AG09309 (cell line): ENCODE measurements at regions not wholly inside any gene's neighbourhood (a gene's known extent, or its start where the extent isn't known, plus 50 kb on each side); places are given as distances from the start of the nearest gene placed in this dataset.

Experiments used
- DNase-seq: peaks from one replicate; pipeline ENCODE4 v3.0.0-alpha.2; 2010; ENCODE audit warnings: low read depth
- H3K4me3 ChIP-seq: 2 replicates; pipeline ENCODE4 v1.5.1; 2011; ENCODE audit warnings: mild to moderate bottlenecking, low read depth, low read length, moderate library complexity; ENCODE audit not compliant: control insufficient read depth
- TF ChIP-seq, protein P1 (sequence below): IDR thresholded peaks from 2 replicates; pipeline ENCODE4 v1.5.1; 2011; ENCODE audit warnings: mild to moderate bottlenecking, low read depth, low read length, inconsistent platforms; ENCODE audit not compliant: insufficient read depth, control insufficient read depth; ENCODE audit errors: missing control alignments

GRCh38 chr10:71079761-71080380 lies 132.5 kb upstream of the UNC5B start:
- H3K4me3 ChIP-seq = no peak overlapping the region
- TF ChIP-seq, protein P1, sequence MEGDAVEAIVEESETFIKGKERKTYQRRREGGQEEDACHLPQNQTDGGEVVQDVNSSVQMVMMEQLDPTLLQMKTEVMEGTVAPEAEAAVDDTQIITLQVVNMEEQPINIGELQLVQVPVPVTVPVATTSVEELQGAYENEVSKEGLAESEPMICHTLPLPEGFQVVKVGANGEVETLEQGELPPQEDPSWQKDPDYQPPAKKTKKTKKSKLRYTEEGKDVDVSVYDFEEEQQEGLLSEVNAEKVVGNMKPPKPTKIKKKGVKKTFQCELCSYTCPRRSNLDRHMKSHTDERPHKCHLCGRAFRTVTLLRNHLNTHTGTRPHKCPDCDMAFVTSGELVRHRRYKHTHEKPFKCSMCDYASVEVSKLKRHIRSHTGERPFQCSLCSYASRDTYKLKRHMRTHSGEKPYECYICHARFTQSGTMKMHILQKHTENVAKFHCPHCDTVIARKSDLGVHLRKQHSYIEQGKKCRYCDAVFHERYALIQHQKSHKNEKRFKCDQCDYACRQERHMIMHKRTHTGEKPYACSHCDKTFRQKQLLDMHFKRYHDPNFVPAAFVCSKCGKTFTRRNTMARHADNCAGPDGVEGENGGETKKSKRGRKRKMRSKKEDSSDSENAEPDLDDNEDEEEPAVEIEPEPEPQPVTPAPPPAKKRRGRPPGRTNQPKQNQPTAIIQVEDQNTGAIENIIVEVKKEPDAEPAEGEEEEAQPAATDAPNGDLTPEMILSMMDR = no peak
- no peak for DNase-seq

GRCh38 chr10:71080381-71081228 lies 131.8 kb upstream of the UNC5B start:
- H3K4me3 ChIP-seq = no peak overlapping the region
- TF ChIP-seq, protein P1 = no peak
- no peak for DNase-seq

DNA sequence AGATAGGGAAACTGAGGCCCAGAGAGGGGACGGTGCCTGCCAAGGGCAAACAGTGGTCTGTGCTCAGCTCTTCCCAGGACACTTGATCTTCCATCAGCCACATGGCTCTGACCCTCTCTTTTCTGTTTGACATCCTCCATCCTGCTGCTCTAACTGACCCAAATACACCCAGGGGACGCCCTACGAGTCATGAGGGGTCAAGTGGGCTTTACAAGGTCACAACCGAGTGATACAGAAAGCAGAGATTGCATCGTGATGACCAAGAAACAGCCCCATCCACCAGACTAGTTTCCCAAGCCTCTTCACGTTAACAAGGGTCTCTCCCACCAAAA lies 131.2 kb upstream of the UNC5B start:
- H3K4me3 ChIP-seq = no peak overlapping the region
- TF ChIP-seq, protein P1 = no peak
- no peak for DNase-seq

- no peak for DNase-seq
- no peak overlapping the region for H3K4me3 ChIP-seq
- TF ChIP-seq, protein P1 = no peak
These were observed 130.5 kb upstream of the UNC5B start for GRCh38 chr10:71081912-71082311.

DNA sequence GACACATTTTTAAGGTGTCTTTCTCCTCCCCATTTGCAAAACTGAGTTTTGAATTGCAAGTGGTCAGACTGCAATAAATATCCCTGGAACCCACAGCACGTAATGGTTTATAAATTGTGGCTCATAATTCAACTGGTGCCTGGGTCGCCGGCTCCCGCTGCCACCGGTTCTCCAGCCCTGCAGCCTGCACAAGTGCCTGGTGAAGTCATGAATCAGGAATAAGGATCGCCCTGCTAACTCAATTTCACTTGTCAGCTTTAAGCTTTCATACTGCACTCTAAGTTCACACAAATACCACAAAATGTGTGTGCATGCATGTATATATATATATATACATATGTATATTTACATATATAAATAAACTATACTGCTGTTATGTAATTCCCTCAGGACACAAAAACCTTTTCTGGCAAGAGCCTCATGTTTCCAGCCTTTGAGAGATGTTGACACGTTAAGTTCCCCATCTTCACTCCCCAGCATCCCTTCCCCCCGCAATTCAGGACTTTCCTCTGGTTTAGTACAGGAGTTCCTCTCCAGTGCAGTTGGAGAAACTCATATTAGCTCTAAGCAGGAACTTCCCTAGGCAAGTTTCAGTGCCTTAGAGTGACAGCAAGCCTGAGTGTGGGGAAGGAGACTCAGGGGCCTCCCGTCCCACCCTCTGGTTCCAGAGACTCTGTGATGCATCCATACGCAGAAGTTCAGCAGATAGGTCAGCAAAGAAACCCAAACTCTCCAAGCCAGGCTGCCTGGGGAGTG lies 129.2 kb upstream of the UNC5B start:
- DNase-seq = no peak
- H3K4me3 ChIP-seq = no peak overlapping the region
- TF ChIP-seq, protein P1 = no peak

DNA sequence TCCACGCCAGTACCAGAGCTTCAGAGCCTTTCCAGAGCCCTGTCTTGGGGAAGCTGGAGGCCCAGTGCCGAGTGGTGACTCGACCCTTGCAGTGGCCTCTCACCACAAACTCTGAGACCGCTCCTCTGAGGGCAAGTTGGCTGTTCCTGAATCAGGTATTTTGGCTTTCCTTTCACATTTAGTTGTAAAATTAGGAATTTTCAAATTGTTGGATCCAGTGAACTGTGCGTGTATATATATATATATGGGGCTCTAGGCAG lies 128.7 kb upstream of the UNC5B start:
- no peak overlapping the region for H3K4me3 ChIP-seq
- TF ChIP-seq, protein P1 = no peak
- no peak for DNase-seq
